ENCODE measurements at regions not wholly inside any gene's neighbourhood (a gene's known extent, or its start where the extent isn't known, plus 50 kb on each side); places are given as distances from the start of the nearest gene placed in this dataset.
"Not testable (repeated sequence)": the region's sequence is repeated elsewhere in the genome, so short reads cannot be mapped to it uniquely, and the experiment has no call there.

GRCh38 chr3:106343811-106344210 lies 475.0 kb upstream of the CBLB start:
- H3K9me3 ChIP-seq (ENCODE audit: control insufficient read depth, insufficient read depth, low read depth, low read length) = no peaks in the 10 kb centered on the region
- H3K27ac ChIP-seq (ENCODE audit: low read depth, low read length) = no peak overlapping the region
- no peaks in the 10 kb centered on the region for H3K27me3 ChIP-seq (ENCODE audit: control insufficient read depth, insufficient read depth, low read length)
- H3K4me1 ChIP-seq (ENCODE audit: control insufficient read depth, insufficient read depth, low read length) = no peaks in the 10 kb centered on the region
- no peak overlapping the region for H3K9ac ChIP-seq (ENCODE audit: low read length)
- H3K4me3 ChIP-seq (ENCODE audit: low read depth, low read length) = no peak overlapping the region
- H3K36me3 ChIP-seq (ENCODE audit: control insufficient read depth, insufficient read depth, low read length) = no peaks in the 10 kb centered on the region

- Histone ChIP-seq H3K9me3 (ENCODE audit: control insufficient read depth, insufficient read depth, low read depth, low read length) (no peaks in the 10 kb centered on the region), H3K4me3 (ENCODE audit: low read depth, low read length) (no peak overlapping the region), H3K27ac (ENCODE audit: low read depth, low read length) (no peak overlapping the region), H3K4me1 (ENCODE audit: control insufficient read depth, insufficient read depth, low read length) (no peaks in the 10 kb centered on the region), H3K9ac (ENCODE audit: low read length) (no peak overlapping the region), H3K36me3 (ENCODE audit: control insufficient read depth, insufficient read depth, low read length) (no peaks in the 10 kb centered on the region), H3K27me3 (ENCODE audit: control insufficient read depth, insufficient read depth, low read length) (no peaks in the 10 kb centered on the region)
These were observed 476.7 kb upstream of the CBLB start for GRCh38 chr3:106345353-106346027.

GRCh38 chr3:106347350-106347749 lies 478.5 kb upstream of the CBLB start:
- H3K4me3 ChIP-seq (ENCODE audit: low read depth, low read length) = no peak overlapping the region
- H3K9me3 ChIP-seq (ENCODE audit: control insufficient read depth, insufficient read depth, low read depth, low read length) = no peaks in the 10 kb centered on the region
- no peaks in the 10 kb centered on the region for H3K36me3 ChIP-seq (ENCODE audit: control insufficient read depth, insufficient read depth, low read length)
- no peak overlapping the region for H3K9ac ChIP-seq (ENCODE audit: low read length)
- no peak overlapping the region for H3K27ac ChIP-seq (ENCODE audit: low read depth, low read length)
- no peaks in the 10 kb centered on the region for H3K27me3 ChIP-seq (ENCODE audit: control insufficient read depth, insufficient read depth, low read length)
- H3K4me1 ChIP-seq (ENCODE audit: control insufficient read depth, insufficient read depth, low read length) = no peaks in the 10 kb centered on the region

- Histone ChIP-seq H3K9me3 (ENCODE audit: control insufficient read depth, insufficient read depth, low read depth, low read length) (no peaks in the 10 kb centered on the region), H3K9ac (ENCODE audit: low read length) (no peak overlapping the region), H3K27me3 (ENCODE audit: control insufficient read depth, insufficient read depth, low read length) (no peaks in the 10 kb centered on the region), H3K36me3 (ENCODE audit: control insufficient read depth, insufficient read depth, low read length) (no peaks in the 10 kb centered on the region), H3K4me1 (ENCODE audit: control insufficient read depth, insufficient read depth, low read length) (no peaks in the 10 kb centered on the region), H3K27ac (ENCODE audit: low read depth, low read length) (no peak overlapping the region), H3K4me3 (ENCODE audit: low read depth, low read length) (no peak overlapping the region)
These were observed 479.4 kb upstream of the CBLB start for GRCh38 chr3:106348139-106348690.

- Histone ChIP-seq H3K27me3 (ENCODE audit: control insufficient read depth, insufficient read depth, low read length) (no peaks in the 10 kb centered on the region), H3K36me3 (ENCODE audit: control insufficient read depth, insufficient read depth, low read length) (no peaks in the 10 kb centered on the region), H3K4me1 (ENCODE audit: control insufficient read depth, insufficient read depth, low read length) (no peaks in the 10 kb centered on the region), H3K4me3 (ENCODE audit: low read depth, low read length) (no peak overlapping the region), H3K27ac (ENCODE audit: low read depth, low read length) (no peak overlapping the region), H3K9ac (ENCODE audit: low read length) (no peak overlapping the region), H3K9me3 (ENCODE audit: control insufficient read depth, insufficient read depth, low read depth, low read length) (no peaks in the 10 kb centered on the region)
These were observed 480.5 kb upstream of the CBLB start for GRCh38 chr3:106349191-106349881.

GRCh38 chr3:106355873-106356272 lies 487.1 kb upstream of the CBLB start:
- no peak overlapping the region for H3K9ac ChIP-seq (ENCODE audit: low read length)
- no peak overlapping the region for H3K4me3 ChIP-seq (ENCODE audit: low read depth, low read length)
- H3K27ac ChIP-seq (ENCODE audit: low read depth, low read length) = no peak overlapping the region
- no peaks in the 10 kb centered on the region for H3K9me3 ChIP-seq (ENCODE audit: control insufficient read depth, insufficient read depth, low read depth, low read length)
- no peaks in the 10 kb centered on the region for H3K36me3 ChIP-seq (ENCODE audit: control insufficient read depth, insufficient read depth, low read length)
- no peaks in the 10 kb centered on the region for H3K4me1 ChIP-seq (ENCODE audit: control insufficient read depth, insufficient read depth, low read length)
- H3K27me3 ChIP-seq (ENCODE audit: control insufficient read depth, insufficient read depth, low read length) = no peaks in the 10 kb centered on the region

- no peak overlapping the region for H3K4me3 ChIP-seq (ENCODE audit: low read depth, low read length)
- no peak overlapping the region for H3K9ac ChIP-seq (ENCODE audit: low read length)
- H3K27me3 ChIP-seq (ENCODE audit: control insufficient read depth, insufficient read depth, low read length) = no peaks in the 10 kb centered on the region
- no peaks in the 10 kb centered on the region for H3K9me3 ChIP-seq (ENCODE audit: control insufficient read depth, insufficient read depth, low read depth, low read length)
- H3K36me3 ChIP-seq (ENCODE audit: control insufficient read depth, insufficient read depth, low read length) = no peaks in the 10 kb centered on the region
- no peaks in the 10 kb centered on the region for H3K4me1 ChIP-seq (ENCODE audit: control insufficient read depth, insufficient read depth, low read length)
- H3K27ac ChIP-seq (ENCODE audit: low read depth, low read length) = no peak overlapping the region
These were observed 490.9 kb upstream of the CBLB start for GRCh38 chr3:106359692-106360091.

- H3K4me3 ChIP-seq (ENCODE audit: low read depth, low read length); H3K9ac ChIP-seq (ENCODE audit: low read length); H3K9me3 ChIP-seq (ENCODE audit: control insufficient read depth, insufficient read depth, low read depth, low read length); H3K27ac ChIP-seq (ENCODE audit: low read depth, low read length); H3K27me3 ChIP-seq (ENCODE audit: control insufficient read depth, insufficient read depth, low read length); H3K4me1 ChIP-seq (ENCODE audit: control insufficient read depth, insufficient read depth, low read length); H3K36me3 ChIP-seq (ENCODE audit: control insufficient read depth, insufficient read depth, low read length): not testable (repeated sequence)
These were observed 492.1 kb upstream of the CBLB start for GRCh38 chr3:106360901-106361300.

- H3K9me3 ChIP-seq (ENCODE audit: control insufficient read depth, insufficient read depth, low read depth, low read length) = no peaks in the 10 kb centered on the region
- H3K4me1 ChIP-seq (ENCODE audit: control insufficient read depth, insufficient read depth, low read length) = no peaks in the 10 kb centered on the region
- H3K27ac ChIP-seq (ENCODE audit: low read depth, low read length) = no peak overlapping the region
- no peak overlapping the region for H3K9ac ChIP-seq (ENCODE audit: low read length)
- no peak overlapping the region for H3K4me3 ChIP-seq (ENCODE audit: low read depth, low read length)
- no peaks in the 10 kb centered on the region for H3K36me3 ChIP-seq (ENCODE audit: control insufficient read depth, insufficient read depth, low read length)
- H3K27me3 ChIP-seq (ENCODE audit: control insufficient read depth, insufficient read depth, low read length) = no peaks in the 10 kb centered on the region
These were observed 495.7 kb upstream of the CBLB start for GRCh38 chr3:106364477-106364876.

- no peaks in the 10 kb centered on the region for H3K36me3 ChIP-seq (ENCODE audit: control insufficient read depth, insufficient read depth, low read length)
- H3K4me3 ChIP-seq (ENCODE audit: low read depth, low read length) = no peak overlapping the region
- H3K27me3 ChIP-seq (ENCODE audit: control insufficient read depth, insufficient read depth, low read length) = no peaks in the 10 kb centered on the region
- no peak overlapping the region for H3K27ac ChIP-seq (ENCODE audit: low read depth, low read length)
- H3K9ac ChIP-seq (ENCODE audit: low read length) = no peak overlapping the region
- H3K9me3 ChIP-seq (ENCODE audit: control insufficient read depth, insufficient read depth, low read depth, low read length) = no peaks in the 10 kb centered on the region
- H3K4me1 ChIP-seq (ENCODE audit: control insufficient read depth, insufficient read depth, low read length) = no peaks in the 10 kb centered on the region
These were observed 496.4 kb upstream of the CBLB start for GRCh38 chr3:106365061-106365691.

GRCh38 chr3:106366352-106366751 lies 497.5 kb upstream of the CBLB start:
- Histone ChIP-seq H3K4me3 (ENCODE audit: low read depth, low read length) (no peak overlapping the region), H3K27me3 (ENCODE audit: control insufficient read depth, insufficient read depth, low read length) (no peaks in the 10 kb centered on the region), H3K36me3 (ENCODE audit: control insufficient read depth, insufficient read depth, low read length) (no peaks in the 10 kb centered on the region), H3K4me1 (ENCODE audit: control insufficient read depth, insufficient read depth, low read length) (no peaks in the 10 kb centered on the region), H3K27ac (ENCODE audit: low read depth, low read length) (no peak overlapping the region), H3K9ac (ENCODE audit: low read length) (no peak overlapping the region), H3K9me3 (ENCODE audit: control insufficient read depth, insufficient read depth, low read depth, low read length) (no peaks in the 10 kb centered on the region)

Measured in HUES6 (cell line).